ENCODE measurements at regions not wholly inside any gene's neighbourhood (a gene's known extent, or its start where the extent isn't known, plus 50 kb on each side); places are given as distances from the start of the nearest gene placed in this dataset.
"Not testable (repeated sequence)": the region's sequence is repeated elsewhere in the genome, so short reads cannot be mapped to it uniquely, and the experiment has no call there.

- not testable (repeated sequence) for TF ChIP-seq POLR2A (IDR thresholded peaks at IDR 0.05; ENCODE audit: low read depth, low read length); EZH2 (IDR thresholded peaks at IDR 0.05; ENCODE audit: borderline replicate concordance, low read depth, low read length, severe bottlenecking); CTCF (IDR thresholded peaks at IDR 0.05; ENCODE audit: extremely low read depth in 1 of 2, insufficient read depth in 1 of 2, low read depth in 1 of 2, low read length in 2 of 2); POLR2AphosphoS5 (IDR thresholded peaks at IDR 0.05; ENCODE audit: insufficient read depth, low read depth, low read length); MAX (IDR thresholded peaks at IDR 0.05; ENCODE audit: insufficient read depth, insufficient read length); FOS (IDR thresholded peaks at IDR 0.05; ENCODE audit: borderline replicate concordance, insufficient read depth, low read length); JUN (IDR thresholded peaks at IDR 0.05; ENCODE audit: borderline replicate concordance, insufficient read depth, insufficient read length, low read depth); MYC (IDR thresholded peaks at IDR 0.05; ENCODE audit: low read depth, low read length); GATA2 (IDR thresholded peaks at IDR 0.05; ENCODE audit: insufficient read depth, insufficient read length, low read depth, low read length)
Measured at GRCh38 chr2:234168605-234169570, 118.4 kb downstream of the SPP2 start.
